IMR-90 (cell line): ENCODE measurements at regions not wholly inside any gene's neighbourhood (a gene's known extent, or its start where the extent isn't known, plus 50 kb on each side); places are given as distances from the start of the nearest gene placed in this dataset.
A peak's percentile ranks its signal among the peaks of the same experiment; 100 is the strongest.

ENCODE experiments used
- ATAC-seq: fragments of 200-7000 bp; cut with Tn5 transposase; 2 replicates; pipeline ENCODE4 v1.9.1; 2020; ENCODE audit warnings: low read depth, mild to moderate bottlenecking, moderate library complexity
- BruUV-seq: library from RNA; stranded (reverse); fragments of 400-500 nt; replicated peaks from 2 replicates; lab custom pipeline; 2021; lab: Mats Ljungman, UMichigan
- CTCF ChIA-PET: fragments of 300-600 bp; formaldehyde crosslinking; extraction: SDS; loops from one replicate; lab custom pipeline; 2021; ENCODE audit warnings: antibody characterized with exemption; lab: Yijun Ruan, JAX
- POLR2A ChIA-PET: fragments of 300-600 bp; sonication (Branson Sonifier 250); formaldehyde crosslinking; loops from one replicate; lab custom pipeline; 2022; ENCODE audit warnings: antibody characterized with exemption; ENCODE audit not compliant: unreplicated experiment; lab: Charles Lee
- DNase-seq: peaks from one replicate; pipeline ENCODE4 v3.0.0; 2013
- H2AFZ ChIP-seq: replicated peaks from 2 replicates; pipeline ENCODE3; 2013; ENCODE audit warnings: low read length, mild to moderate bottlenecking; ENCODE audit not compliant: poor library complexity
- H2AK5ac ChIP-seq: 2 replicates; pipeline ENCODE4 v1.6.1; 2013; ENCODE audit warnings: low read depth, low read length, inconsistent platforms
- H2AK9ac ChIP-seq: replicated peaks from 2 replicates; pipeline ENCODE3; 2013; ENCODE audit warnings: mild to moderate bottlenecking, low read depth, low read length, moderate library complexity; ENCODE audit not compliant: poor library complexity
- H2BK120ac ChIP-seq: 2 replicates; pipeline ENCODE4 v1.6.1; 2013; ENCODE audit warnings: low read depth, low read length, inconsistent platforms
- H2BK15ac ChIP-seq: 3 replicates; pipeline ENCODE4 v1.6.1; 2013; ENCODE audit warnings: low read depth, low read length, inconsistent platforms
- H2BK20ac ChIP-seq: 2 replicates; pipeline ENCODE4 v1.6.1; 2013; ENCODE audit warnings: low read depth, mild to moderate bottlenecking, inconsistent platforms, low read length, moderate library complexity
- H2BK5ac ChIP-seq: 2 replicates; pipeline ENCODE4 v1.6.1; 2013; ENCODE audit warnings: mild to moderate bottlenecking, low read depth, low read length, inconsistent platforms; ENCODE audit not compliant: poor library complexity, severe bottlenecking
- H3K14ac ChIP-seq: replicated peaks from 2 replicates; pipeline ENCODE4 v1.6.1; 2013; ENCODE audit warnings: low read depth, low read length, inconsistent platforms
- H3K18ac ChIP-seq: 2 replicates; pipeline ENCODE4 v1.6.1; 2013; ENCODE audit warnings: low read depth, low read length, control low read depth
- H3K23ac ChIP-seq: 2 replicates; pipeline ENCODE4 v1.6.1; 2013; ENCODE audit warnings: low read depth, low read length, inconsistent platforms
- H3K27ac ChIP-seq: 2 replicates; pipeline ENCODE4 v1.5.1; 2013; ENCODE audit warnings: mild to moderate bottlenecking, control low read depth, low read length; ENCODE audit not compliant: insufficient read depth
- H3K27me3 ChIP-seq: 2 replicates; pipeline ENCODE4 v1.6.1; 2013; ENCODE audit warnings: low read length; ENCODE audit not compliant: control insufficient read depth, insufficient read depth
- H3K36me3 ChIP-seq: 2 replicates; pipeline ENCODE4 v1.6.1; 2013; ENCODE audit warnings: low read length, mixed read lengths; ENCODE audit not compliant: control insufficient read depth, insufficient read depth
- H3K4ac ChIP-seq: 2 replicates; pipeline ENCODE4 v1.6.1; 2013; ENCODE audit warnings: low read depth, low read length, inconsistent platforms
- H3K4me1 ChIP-seq: 2 replicates; pipeline ENCODE4 v1.6.1; 2013; ENCODE audit warnings: low read length, mixed read lengths; ENCODE audit not compliant: control insufficient read depth, insufficient read depth
- H3K4me2 ChIP-seq: 2 replicates; pipeline ENCODE4 v1.6.1; 2013; ENCODE audit warnings: low read depth, mild to moderate bottlenecking, control low read depth, low read length, moderate library complexity
- H3K4me3 ChIP-seq: 2 replicates; pipeline ENCODE4 v1.5.1; 2013; ENCODE audit warnings: low read depth, mild to moderate bottlenecking, control low read depth, low read length, moderate library complexity; ENCODE audit not compliant: insufficient read depth
- H3K56ac ChIP-seq: 2 replicates; pipeline ENCODE4 v1.6.1; 2013; ENCODE audit warnings: low read length, inconsistent platforms; ENCODE audit not compliant: insufficient read depth; ENCODE audit errors: extremely low read depth
- H3K79me1 ChIP-seq, 2 experiments: 2 replicates each; pipeline ENCODE4 v1.6.1; 2013; ENCODE audit warnings: low read length in 2 of 2, inconsistent platforms in 1 of 2, low read depth in 1 of 2
- H3K9ac ChIP-seq: 2 replicates; pipeline ENCODE4 v1.6.1; 2013; ENCODE audit warnings: low read depth, low read length, control low read depth
- H3K9me1 ChIP-seq: 2 replicates; pipeline ENCODE4 v1.6.1; 2013; ENCODE audit warnings: low read length, inconsistent platforms; ENCODE audit not compliant: insufficient read depth
- H3K9me3 ChIP-seq: 2 replicates; pipeline ENCODE4 v1.6.1; 2013; ENCODE audit warnings: low read length; ENCODE audit not compliant: control insufficient read depth, insufficient read depth
- H4K20me1 ChIP-seq: 2 replicates; pipeline ENCODE4 v1.6.1; 2013; ENCODE audit warnings: low read length, inconsistent platforms; ENCODE audit not compliant: insufficient read depth
- H4K5ac ChIP-seq: 2 replicates; pipeline ENCODE4 v1.6.1; 2013; ENCODE audit warnings: mild to moderate bottlenecking, low read depth, low read length, control low read depth
- H4K8ac ChIP-seq, 2 experiments: 2 replicates each; pipeline ENCODE4 v1.6.1; 2013; ENCODE audit warnings: low read depth in 2 of 2, low read length in 2 of 2, control low read depth in 1 of 2, inconsistent platforms in 1 of 2
- H4K91ac ChIP-seq: 2 replicates; pipeline ENCODE4 v1.6.1; 2013; ENCODE audit warnings: low read depth, low read length, inconsistent platforms; ENCODE audit not compliant: insufficient read depth
- BHLHE40 ChIP-seq: fragments of 150-350 bp; IDR thresholded peaks from 2 replicates; pipeline ENCODE4 v1.6.1; 2016; ENCODE audit warnings: mild to moderate bottlenecking, low read depth, low read length
- CHD1 ChIP-seq: IDR thresholded peaks from 2 replicates; pipeline ENCODE4 v1.6.1; 2012; ENCODE audit warnings: low read depth, low read length, improper control_type of control experiment
- FOS ChIP-seq: fragments of 150-350 bp; IDR thresholded peaks from 2 replicates; pipeline ENCODE4 v1.6.1; 2016; ENCODE audit warnings: low read depth, low read length
- MAFK ChIP-seq: IDR thresholded peaks from 2 replicates; pipeline ENCODE4 v1.6.1; 2012; ENCODE audit warnings: low read depth, low read length, improper control_type of control experiment
- MAZ ChIP-seq: IDR thresholded peaks from 2 replicates; pipeline ENCODE4 v1.6.1; 2012; ENCODE audit warnings: low read depth, mild to moderate bottlenecking, low read length, improper control_type of control experiment, moderate library complexity, borderline replicate concordance
- MXI1 ChIP-seq: IDR thresholded peaks from 2 replicates; pipeline ENCODE4 v1.6.1; 2012; ENCODE audit warnings: low read depth, mild to moderate bottlenecking, low read length, moderate library complexity, borderline replicate concordance
- NFE2L2 ChIP-seq: fragments of 150-350 bp; IDR thresholded peaks from 2 replicates; pipeline ENCODE4 v1.6.1; 2016; ENCODE audit warnings: low read depth, mild to moderate bottlenecking, low read length
- POLR2A ChIP-seq: IDR thresholded peaks from 2 replicates; pipeline ENCODE4 v1.6.1; 2012; ENCODE audit warnings: mild to moderate bottlenecking, low read depth, low read length
- RAD21 ChIP-seq: IDR thresholded peaks from 2 replicates; pipeline ENCODE4 v1.6.1; 2012; ENCODE audit warnings: low read length, improper control_type of control experiment
- RCOR1 ChIP-seq: IDR thresholded peaks from 2 replicates; pipeline ENCODE4 v1.6.1; 2012; ENCODE audit warnings: mild to moderate bottlenecking, low read length, improper control_type of control experiment; ENCODE audit not compliant: insufficient replicate concordance
- RFX5 ChIP-seq: IDR thresholded peaks from 2 replicates; pipeline ENCODE4 v1.8.0; 2012; ENCODE audit warnings: low read depth, mild to moderate bottlenecking, low read length, moderate library complexity
- SMC3 ChIP-seq: fragments of 150-350 bp; IDR thresholded peaks from 2 replicates; pipeline ENCODE4 v1.6.1; 2016; ENCODE audit warnings: low read depth, mild to moderate bottlenecking, antibody characterized with exemption, low read length, moderate library complexity
- WGBS, 2 experiments: methylation state at CpG; one replicate each; pipeline versions ENCODE4 v1.1.5 to v1.1.7; 2013; ENCODE audit warnings: missing lambda C conversion rate in 2 of 2; ENCODE audit not compliant: insufficient read length in 1 of 2; ENCODE audit errors: extremely low coverage in 2 of 2; 5-methylcytosine and 5-hydroxymethylcytosine counted together
- dilution Hi-C: fragments of 300-500 bp; cut with HindIII; formaldehyde crosslinking; loops from one replicate; pipeline ENCODE4 v1.14.3; 2018; ENCODE audit warnings: low sequenced_read_pairs; ENCODE audit not compliant: unreplicated experiment
- in situ Hi-C: fragments of 300-500 bp; cut with MboI; formaldehyde crosslinking; loops from 3 replicates; pipeline ENCODE4 v1.14.3; 2019; ENCODE audit warnings: low sequenced_read_pairs, inconsistent platforms, mixed read lengths
- intact Hi-C: fragments of 100-400 bp; cut with micrococcal nuclease; formaldehyde crosslinking; loops from 2 replicates; pipeline ENCODE4 v1.10.0; 2022
- TF ChIP-seq, protein P1 (sequence below): fragments of 150-350 bp; IDR thresholded peaks from 2 replicates; pipeline ENCODE4 v1.6.1; 2016; ENCODE audit warnings: low read depth, mild to moderate bottlenecking, low read length, moderate library complexity, borderline replicate concordance
- TF ChIP-seq, protein P2 (sequence below): conservative IDR thresholded peaks from 2 replicates; pipeline ENCODE4 v1.5.1; 2012; ENCODE audit warnings: mild to moderate bottlenecking, low read depth, low read length, improper control_type of control experiment
- TF ChIP-seq, protein P3 (sequence below): fragments of 150-350 bp; IDR thresholded peaks from 2 replicates; pipeline ENCODE4 v1.6.1; 2017; ENCODE audit warnings: mild to moderate bottlenecking, antibody characterized with exemption, low read length, low read depth

DNA sequence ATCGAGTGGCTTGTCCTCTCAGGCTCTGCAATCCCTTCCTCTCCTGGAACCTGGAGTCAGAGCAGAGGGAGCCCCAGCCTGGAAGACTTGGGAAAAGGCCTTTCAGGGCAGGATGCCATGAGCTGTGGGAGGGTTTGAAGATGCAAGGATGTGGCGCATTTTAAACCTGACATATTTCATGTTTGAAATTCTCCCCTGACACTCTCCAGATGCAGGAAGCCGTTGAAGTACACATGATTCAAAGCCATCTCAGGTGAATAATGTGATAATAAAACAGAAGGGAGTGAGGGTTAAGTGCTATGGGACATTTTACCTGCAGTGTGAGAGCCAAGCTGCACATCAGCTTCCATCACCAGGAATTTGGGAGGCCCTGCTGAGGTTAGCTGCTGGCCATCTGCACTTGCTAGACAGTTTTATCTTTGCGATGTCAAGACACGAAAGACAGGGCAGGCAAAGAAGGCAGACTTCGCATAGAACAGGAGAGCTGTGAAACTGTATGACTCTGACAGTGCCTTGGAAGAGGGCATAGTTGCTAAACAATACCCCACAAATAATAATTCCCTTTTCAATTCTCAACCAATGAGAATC is 159.1 kb upstream of the GDF10 start:
- H3K4me1 ChIP-seq = peaks cover 31% of the 10 kb centered on the region
- H3K4ac ChIP-seq = peak overlapping the region; percentile 62
- BruUV-seq = no TSS peak
- 0 out of 2 replicates have a peak overlapping the region, but pooled peaks have one; percentile 28 for H3K23ac ChIP-seq
- H3K36me3 ChIP-seq = peaks cover 4% of the 10 kb centered on the region; the same call in 1 of the 2 replicates
- H3K14ac ChIP-seq = peak overlapping the region; percentile 44; the same call in 1 of the 2 replicates
- H3K18ac ChIP-seq = 0 out of 2 replicates have a peak overlapping the region, but pooled peaks have one; percentile 1
- dilution Hi-C loops = no loop called here
- H3K56ac ChIP-seq = no peak overlapping the region
- no peak overlapping the region for H2AK9ac ChIP-seq
- intact Hi-C loops = no loop called here
- 0 out of 2 replicates have a peak overlapping the region, but pooled peaks have one; percentile 13 for H3K9ac ChIP-seq
- no peak overlapping the region for H2AFZ ChIP-seq
- no peak for ATAC-seq
- 0 out of 2 replicates have a peak overlapping the region, but pooled peaks have one; percentile 9 for H4K91ac ChIP-seq
- H3K9me1 ChIP-seq = peaks cover 29% of the 10 kb centered on the region
- H2BK120ac ChIP-seq = peak overlapping the region; percentile 54; the same call in 1 of the 2 replicates
- no peak overlapping the region for H3K4me3 ChIP-seq
- H2BK5ac ChIP-seq = no peak overlapping the region
- H3K9me3 ChIP-seq = no peaks in the 10 kb centered on the region
- ChIA-PET CTCF (no interaction called here), POLR2A (no interaction called here)
- WGBS, 2 experiments = no CpG with 5 or more reads among the region's 6 CpGs
- no peak overlapping the region for H2BK15ac ChIP-seq
- H3K27ac ChIP-seq = no peak overlapping the region
- DNase-seq = no peak
- H3K4me2 ChIP-seq = peak overlapping the region; percentile 40; the same call in 1 of the 2 replicates
- H4K8ac ChIP-seq = peak overlapping the region; percentile 27 to 31; a peak in 2 of 4 replicates
- peaks cover 5% of the 10 kb centered on the region; the same call in 1 of the 2 replicates for H4K20me1 ChIP-seq
- in situ Hi-C loops = no loop called here
- no peak overlapping the region for H4K5ac ChIP-seq
- H3K79me1 ChIP-seq = peaks cover 21 to 61% of the 10 kb centered on the region in 2 experiments
- no peaks in the 10 kb centered on the region for H3K27me3 ChIP-seq
- no peak overlapping the region; the same call in 1 of the 2 replicates for H2BK20ac ChIP-seq
- peak overlapping the region; percentile 3 for H2AK5ac ChIP-seq
- TF ChIP-seq RCOR1 (no peak), POLR2A (no peak), MAFK (no peak), FOS (no peak), CHD1 (no peak), MXI1 (no peak), SMC3 (no peak), RAD21 (no peak), MAZ (no peak), BHLHE40 (no peak), RFX5 (no peak), NFE2L2 (no peak)
- TF ChIP-seq, protein P1, sequence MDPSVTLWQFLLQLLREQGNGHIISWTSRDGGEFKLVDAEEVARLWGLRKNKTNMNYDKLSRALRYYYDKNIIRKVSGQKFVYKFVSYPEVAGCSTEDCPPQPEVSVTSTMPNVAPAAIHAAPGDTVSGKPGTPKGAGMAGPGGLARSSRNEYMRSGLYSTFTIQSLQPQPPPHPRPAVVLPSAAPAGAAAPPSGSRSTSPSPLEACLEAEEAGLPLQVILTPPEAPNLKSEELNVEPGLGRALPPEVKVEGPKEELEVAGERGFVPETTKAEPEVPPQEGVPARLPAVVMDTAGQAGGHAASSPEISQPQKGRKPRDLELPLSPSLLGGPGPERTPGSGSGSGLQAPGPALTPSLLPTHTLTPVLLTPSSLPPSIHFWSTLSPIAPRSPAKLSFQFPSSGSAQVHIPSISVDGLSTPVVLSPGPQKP = no peak
- TF ChIP-seq, protein P2, sequence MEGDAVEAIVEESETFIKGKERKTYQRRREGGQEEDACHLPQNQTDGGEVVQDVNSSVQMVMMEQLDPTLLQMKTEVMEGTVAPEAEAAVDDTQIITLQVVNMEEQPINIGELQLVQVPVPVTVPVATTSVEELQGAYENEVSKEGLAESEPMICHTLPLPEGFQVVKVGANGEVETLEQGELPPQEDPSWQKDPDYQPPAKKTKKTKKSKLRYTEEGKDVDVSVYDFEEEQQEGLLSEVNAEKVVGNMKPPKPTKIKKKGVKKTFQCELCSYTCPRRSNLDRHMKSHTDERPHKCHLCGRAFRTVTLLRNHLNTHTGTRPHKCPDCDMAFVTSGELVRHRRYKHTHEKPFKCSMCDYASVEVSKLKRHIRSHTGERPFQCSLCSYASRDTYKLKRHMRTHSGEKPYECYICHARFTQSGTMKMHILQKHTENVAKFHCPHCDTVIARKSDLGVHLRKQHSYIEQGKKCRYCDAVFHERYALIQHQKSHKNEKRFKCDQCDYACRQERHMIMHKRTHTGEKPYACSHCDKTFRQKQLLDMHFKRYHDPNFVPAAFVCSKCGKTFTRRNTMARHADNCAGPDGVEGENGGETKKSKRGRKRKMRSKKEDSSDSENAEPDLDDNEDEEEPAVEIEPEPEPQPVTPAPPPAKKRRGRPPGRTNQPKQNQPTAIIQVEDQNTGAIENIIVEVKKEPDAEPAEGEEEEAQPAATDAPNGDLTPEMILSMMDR = no peak
- TF ChIP-seq, protein P3, sequence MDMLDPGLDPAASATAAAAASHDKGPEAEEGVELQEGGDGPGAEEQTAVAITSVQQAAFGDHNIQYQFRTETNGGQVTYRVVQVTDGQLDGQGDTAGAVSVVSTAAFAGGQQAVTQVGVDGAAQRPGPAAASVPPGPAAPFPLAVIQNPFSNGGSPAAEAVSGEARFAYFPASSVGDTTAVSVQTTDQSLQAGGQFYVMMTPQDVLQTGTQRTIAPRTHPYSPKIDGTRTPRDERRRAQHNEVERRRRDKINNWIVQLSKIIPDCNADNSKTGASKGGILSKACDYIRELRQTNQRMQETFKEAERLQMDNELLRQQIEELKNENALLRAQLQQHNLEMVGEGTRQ = no peak
